HEK293T (cell line): ENCODE measurements at regions not wholly inside any gene's neighbourhood (a gene's known extent, or its start where the extent isn't known, plus 50 kb on each side); places are given as distances from the start of the nearest gene placed in this dataset.

ENCODE experiments used
- CTCF ChIA-PET: fragments of 350-600 bp; formaldehyde crosslinking; extraction: SDS; loops from one replicate; lab custom pipeline; 2021; ENCODE audit warnings: antibody characterized with exemption, inconsistent platforms; lab: Yijun Ruan, JAX
- POLR2A ChIA-PET: fragments of 350-600 bp; formaldehyde crosslinking; extraction: SDS; loops from one replicate; lab custom pipeline; 2020; ENCODE audit warnings: antibody characterized with exemption, inconsistent platforms; lab: Yijun Ruan, JAX
- DNase-seq: peaks from one replicate; pipeline ENCODE4 v3.0.0; 2012; ENCODE audit warnings: mixed read lengths; ENCODE audit errors: extremely low spot score
- ARNT ChIP-seq: fragments of 450-650 bp; IDR thresholded peaks from 2 replicates; pipeline ENCODE4 v1.6.1; 2017; ENCODE audit warnings: mild to moderate bottlenecking
- BHLHE40 ChIP-seq: fragments of 450-650 bp; IDR thresholded peaks from 2 replicates; pipeline ENCODE4 v1.6.1; 2016; ENCODE audit warnings: mild to moderate bottlenecking, moderate library complexity, borderline replicate concordance
- CTBP1 ChIP-seq: fragments of 450-650 bp; IDR thresholded peaks from 2 replicates; pipeline ENCODE4 v1.6.1; 2016; ENCODE audit warnings: borderline replicate concordance
- ELF4 ChIP-seq: fragments of 450-650 bp; IDR thresholded peaks from 2 replicates; pipeline ENCODE4 v1.6.1; 2017; ENCODE audit warnings: antibody characterized with exemption
- FOXA1 ChIP-seq: fragments of 450-650 bp; IDR thresholded peaks from 2 replicates; pipeline ENCODE4 v1.6.1; 2016; ENCODE audit warnings: mild to moderate bottlenecking
- FOXK2 ChIP-seq: fragments of 450-650 bp; IDR thresholded peaks from 2 replicates; pipeline ENCODE4 v1.6.1; 2016; ENCODE audit warnings: mild to moderate bottlenecking
- FOXM1 ChIP-seq: fragments of 450-650 bp; IDR thresholded peaks from 2 replicates; pipeline ENCODE4 v1.6.1; 2017; ENCODE audit warnings: mild to moderate bottlenecking, borderline replicate concordance
- HDGF ChIP-seq: fragments of 450-650 bp; IDR thresholded peaks from 2 replicates; pipeline ENCODE4 v1.6.1; 2017; ENCODE audit warnings: antibody characterized with exemption, borderline replicate concordance
- L3MBTL2 ChIP-seq: fragments of 450-650 bp; conservative IDR thresholded peaks from 2 replicates; pipeline ENCODE4 v1.6.1; 2016; ENCODE audit warnings: mild to moderate bottlenecking
- LEF1 ChIP-seq: fragments of 450-650 bp; IDR thresholded peaks from 2 replicates; pipeline ENCODE4 v1.6.1; 2017; ENCODE audit warnings: mild to moderate bottlenecking, borderline replicate concordance
- NFRKB ChIP-seq: fragments of 450-650 bp; IDR thresholded peaks from 2 replicates; pipeline ENCODE4 v1.6.1; 2016; ENCODE audit warnings: mild to moderate bottlenecking, moderate library complexity
- PKNOX1 ChIP-seq: fragments of 450-650 bp; IDR thresholded peaks from 2 replicates; pipeline ENCODE4 v1.6.1; 2016
- SP1 ChIP-seq: fragments of 450-650 bp; IDR thresholded peaks from 2 replicates; pipeline ENCODE4 v1.6.1; 2017
- SUZ12 ChIP-seq: fragments of 450-650 bp; IDR thresholded peaks from 2 replicates; pipeline ENCODE4 v1.6.1; 2016; ENCODE audit warnings: mild to moderate bottlenecking
- TARDBP ChIP-seq: fragments of 450-650 bp; IDR thresholded peaks from 2 replicates; pipeline ENCODE4 v1.6.1; 2016
- ZNF384 ChIP-seq: fragments of 450-650 bp; IDR thresholded peaks from 2 replicates; pipeline ENCODE4 v1.6.1; 2016

GRCh38 chr3:193935916-193936315, 200.0 kb upstream of the HES1 start:
- ChIA-PET POLR2A (no interaction called here), CTCF (no interaction called here)
- TF ChIP-seq SP1 (no peak), FOXA1 (no peak), TARDBP (no peak), BHLHE40 (no peak), LEF1 (no peak), ELF4 (no peak), SUZ12 (no peak), NFRKB (no peak)
- DNase-seq = no peak

GRCh38 chr3:193938613-193939012, 197.3 kb upstream of the HES1 start:
- TF ChIP-seq PKNOX1 (no peak), BHLHE40 (no peak), CTBP1 (no peak), HDGF (no peak), ZNF384 (no peak), L3MBTL2 (no peak), FOXK2 (no peak), SP1 (no peak), ELF4 (no peak), TARDBP (no peak), ARNT (no peak)
- no peak for DNase-seq
- ChIA-PET CTCF (no interaction called here), POLR2A (no interaction called here)

GRCh38 chr3:193939527-193939926, 196.4 kb upstream of the HES1 start:
- no peak for TF ChIP-seq L3MBTL2
- no peak for TF ChIP-seq BHLHE40
- TF ChIP-seq TARDBP = no peak
- TF ChIP-seq ZNF384 = no peak
- TF ChIP-seq HDGF = no peak
- TF ChIP-seq SP1 = no peak
- no peak for TF ChIP-seq FOXM1
- TF ChIP-seq ELF4 = no peak
- TF ChIP-seq PKNOX1 = no peak
- TF ChIP-seq FOXK2 = no peak
- TF ChIP-seq FOXA1 = no peak
- no peak for TF ChIP-seq NFRKB
- TF ChIP-seq LEF1 = no peak
- no peak for TF ChIP-seq CTBP1
- no peak for TF ChIP-seq ARNT
- TF ChIP-seq SUZ12 = no peak
- DNase-seq = no peak
- ChIA-PET POLR2A (no interaction called here), CTCF (interaction anchor here (0.5 kb wide), 1 partner anchor 407 kb away, joined by 3 read pairs; no protein-coding TSS in a partner anchor)

- CTCF ChIA-PET = interaction anchor here (0.5 kb wide), 1 partner anchor 35 kb away, joined by 3 read pairs; no protein-coding TSS in a partner anchor
- POLR2A ChIA-PET = no interaction called here
- TF ChIP-seq FOXA1 (no peak), BHLHE40 (no peak), TARDBP (no peak), NFRKB (no peak), ELF4 (no peak), SP1 (no peak), ZNF384 (no peak), FOXK2 (no peak), FOXM1 (no peak), PKNOX1 (no peak), LEF1 (no peak), CTBP1 (no peak), ARNT (no peak), HDGF (no peak), L3MBTL2 (no peak), SUZ12 (no peak)
- DNase-seq = no peak
Measured at GRCh38 chr3:193940526-193940925, 195.4 kb upstream of the HES1 start.

- no peak for DNase-seq
- no peak for TF ChIP-seq LEF1
- no peak for TF ChIP-seq ZNF384
- TF ChIP-seq BHLHE40 = no peak
- TF ChIP-seq SUZ12 = no peak
- TF ChIP-seq PKNOX1 = no peak
- no peak for TF ChIP-seq CTBP1
- no peak for TF ChIP-seq TARDBP
- TF ChIP-seq HDGF = no peak
- TF ChIP-seq ELF4 = no peak
- no peak for TF ChIP-seq FOXA1
- no peak for TF ChIP-seq L3MBTL2
- TF ChIP-seq SP1 = no peak
- TF ChIP-seq NFRKB = no peak
- TF ChIP-seq FOXK2 = no peak
- TF ChIP-seq ARNT = no peak
- TF ChIP-seq FOXM1 = no peak
- CTCF ChIA-PET = no interaction called here
- POLR2A ChIA-PET = no interaction called here
Measured at GRCh38 chr3:193941486-193941885, 194.5 kb upstream of the HES1 start.
